CD4-positive, alpha-beta T cell treated with Interleukin-21 for 1 hour (primary cell): ENCODE measurements at regions not wholly inside any gene's neighbourhood (a gene's known extent, or its start where the extent isn't known, plus 50 kb on each side); places are given as distances from the start of the nearest gene placed in this dataset.
"Not testable (repeated sequence)": the region's sequence is repeated elsewhere in the genome, so short reads cannot be mapped to it uniquely, and the experiment has no call there.

ENCODE experiments used
- DNase-seq: peaks from one replicate; pipeline ENCODE4 v3.0.0-alpha.2; 2020

GRCh38 chr1:14142397-14143100, 442.6 kb downstream of the PRDM2 start:
- DNase-seq: no peak

- no peak for DNase-seq
These were observed 443.8 kb downstream of the PRDM2 start for GRCh38 chr1:14143777-14144176.

GRCh38 chr1:14148526-14148925, 448.5 kb downstream of the PRDM2 start:
- no peak for DNase-seq

- no peak for DNase-seq
These were observed 449.1 kb upstream of the KAZN start for GRCh38 chr1:14149431-14149830.

GRCh38 chr1:14156543-14156942, 441.9 kb upstream of the KAZN start:
- no peak for DNase-seq

GRCh38 chr1:14160781-14161180, 437.7 kb upstream of the KAZN start:
- DNase-seq: no peak

- DNase-seq: no peak
These were observed 435.2 kb upstream of the KAZN start for GRCh38 chr1:14163246-14163645.

- DNase-seq: no peak
These were observed 433.1 kb upstream of the KAZN start for GRCh38 chr1:14165371-14165801.

- DNase-seq: no peak
These were observed 430.6 kb upstream of the KAZN start for GRCh38 chr1:14167884-14168283.

GRCh38 chr1:14168326-14169063, 430.0 kb upstream of the KAZN start:
- no peak for DNase-seq

- DNase-seq: no peak
These were observed 424.9 kb upstream of the KAZN start for GRCh38 chr1:14173598-14173997.

GRCh38 chr1:14177866-14178265, 420.6 kb upstream of the KAZN start:
- DNase-seq: not testable (repeated sequence)

- no peak for DNase-seq
These were observed 417.7 kb upstream of the KAZN start for GRCh38 chr1:14180738-14181137.

GRCh38 chr1:14181191-14181795, 417.2 kb upstream of the KAZN start:
- DNase-seq: no peak

GRCh38 chr1:14182856-14183255, 415.6 kb upstream of the KAZN start:
- DNase-seq: no peak

GRCh38 chr1:14183329-14183728, 415.2 kb upstream of the KAZN start:
- DNase-seq: no peak

GRCh38 chr1:14184454-14184853, 414.0 kb upstream of the KAZN start:
- no peak for DNase-seq

GRCh38 chr1:14189381-14189780, 409.1 kb upstream of the KAZN start:
- no peak for DNase-seq

GRCh38 chr1:14190508-14190907, 408.0 kb upstream of the KAZN start:
- no peak for DNase-seq

GRCh38 chr1:14194511-14194910, 404.0 kb upstream of the KAZN start:
- DNase-seq: no peak

GRCh38 chr1:14205066-14205465, 393.4 kb upstream of the KAZN start:
- DNase-seq: no peak

- DNase-seq: no peak
These were observed 383.3 kb upstream of the KAZN start for GRCh38 chr1:14215151-14215550.

GRCh38 chr1:14217384-14217783, 381.1 kb upstream of the KAZN start:
- no peak for DNase-seq

- no peak for DNase-seq
These were observed 378.2 kb upstream of the KAZN start for GRCh38 chr1:14220324-14220723.
